ENCODE measurements at regions not wholly inside any gene's neighbourhood (a gene's known extent, or its start where the extent isn't known, plus 50 kb on each side); places are given as distances from the start of the nearest gene placed in this dataset.

DNA sequence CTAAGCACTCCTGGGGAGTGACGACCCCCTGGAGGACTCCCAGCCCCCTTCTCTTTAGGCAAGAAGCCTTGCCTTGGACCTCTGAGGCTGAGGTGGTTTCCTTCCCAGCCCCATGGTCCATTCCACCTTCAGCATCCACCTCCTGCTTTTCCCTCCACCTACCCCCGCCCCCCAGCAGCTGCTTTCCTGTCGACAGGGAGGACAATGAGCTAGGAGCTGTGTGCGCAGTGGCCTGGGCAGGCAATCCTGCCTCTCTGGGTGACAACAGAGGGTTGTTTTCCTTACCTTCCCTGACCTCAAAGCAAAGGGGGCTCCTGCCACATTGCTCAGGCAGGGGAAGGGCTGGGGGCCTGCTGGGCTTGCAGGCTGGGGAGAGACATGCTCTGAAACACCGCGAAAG is 123.5 kb downstream of the BCOR start:
- WGBS (ENCODE audit: extremely low coverage, insufficient read length, low lambda C conversion rate): no CpG with 5 or more reads among the region's 6 CpGs
- Histone ChIP-seq H3K18ac (ENCODE audit: insufficient read length, low read depth, low read length) (no peak overlapping the region), H4K5ac (ENCODE audit: insufficient read length, low read depth, low read length) (no peak overlapping the region), H2AFZ (ENCODE audit: low read length) (no peak overlapping the region), H4K91ac (ENCODE audit: insufficient read length, low read depth, low read length) (no peak overlapping the region), H3T11ph (ENCODE audit: low read length) (no peak overlapping the region), H4K20me1 (ENCODE audit: control insufficient read depth, insufficient read depth, insufficient read length) (no peaks in the 10 kb centered on the region), H3K23ac (ENCODE audit: insufficient read length, low read depth, low read length) (no peak overlapping the region), H2BK15ac (ENCODE audit: low read depth, low read length) (no peak overlapping the region), H3K4ac (ENCODE audit: low read depth, low read length) (no peak overlapping the region), H2BK5ac (ENCODE audit: insufficient read length, low read length) (no peak overlapping the region), H4K8ac (replicated peaks; ENCODE audit: insufficient read length, low read depth, low read length) (no peak overlapping the region), H3K4me1 (ENCODE audit: insufficient read depth, low read length) (peaks cover 12% of the 10 kb centered on the region; the same call in 1 of the 2 replicates), H3K4me2 (ENCODE audit: insufficient read depth, insufficient read length, low read length) (no peak overlapping the region), H3K9me3 (ENCODE audit: control insufficient read depth, low read depth, low read length) (no peaks in the 10 kb centered on the region), H2BK120ac (ENCODE audit: low read depth, low read length, poor library complexity, severe bottlenecking) (no peak overlapping the region), H3K9ac (ENCODE audit: extremely low read depth, insufficient read length, low read length) (no peak overlapping the region), H2AK5ac (ENCODE audit: insufficient read length, low read length) (no peak overlapping the region), H3K56ac (ENCODE audit: insufficient read length, low read depth, low read length) (no peak overlapping the region), H3K27ac (ENCODE audit: insufficient read length, low read depth, low read length) (no peak overlapping the region), H3K14ac (ENCODE audit: insufficient read depth, low read length) (peak overlapping the region; percentile 35; the same call in 1 of the 2 replicates), H2BK20ac (ENCODE audit: low read depth, low read length, poor library complexity, severe bottlenecking) (no peak overlapping the region), H2BK12ac (ENCODE audit: insufficient read length, low read depth, low read length) (no peak overlapping the region), H3K27me3 (ENCODE audit: insufficient read depth, low read length) (no peaks in the 10 kb centered on the region), H3K23me2 (ENCODE audit: insufficient read length, low read depth, low read length, poor library complexity, severe bottlenecking) (no peaks in the 10 kb centered on the region), H3K79me1 (ENCODE audit: insufficient read depth, low read depth, low read length, poor library complexity, severe bottlenecking) (no peaks in the 10 kb centered on the region), H3K79me2 (ENCODE audit: insufficient read depth, low read length) (no peaks in the 10 kb centered on the region)
- no peak overlapping the region for H3K4me3 Mint-ChIP-seq
- H3K27ac Mint-ChIP-seq: no peak overlapping the region
- H3K27me3 Mint-ChIP-seq (ENCODE audit: low read depth): peaks cover 18% of the 10 kb centered on the region
- TF ChIP-seq, protein P1, sequence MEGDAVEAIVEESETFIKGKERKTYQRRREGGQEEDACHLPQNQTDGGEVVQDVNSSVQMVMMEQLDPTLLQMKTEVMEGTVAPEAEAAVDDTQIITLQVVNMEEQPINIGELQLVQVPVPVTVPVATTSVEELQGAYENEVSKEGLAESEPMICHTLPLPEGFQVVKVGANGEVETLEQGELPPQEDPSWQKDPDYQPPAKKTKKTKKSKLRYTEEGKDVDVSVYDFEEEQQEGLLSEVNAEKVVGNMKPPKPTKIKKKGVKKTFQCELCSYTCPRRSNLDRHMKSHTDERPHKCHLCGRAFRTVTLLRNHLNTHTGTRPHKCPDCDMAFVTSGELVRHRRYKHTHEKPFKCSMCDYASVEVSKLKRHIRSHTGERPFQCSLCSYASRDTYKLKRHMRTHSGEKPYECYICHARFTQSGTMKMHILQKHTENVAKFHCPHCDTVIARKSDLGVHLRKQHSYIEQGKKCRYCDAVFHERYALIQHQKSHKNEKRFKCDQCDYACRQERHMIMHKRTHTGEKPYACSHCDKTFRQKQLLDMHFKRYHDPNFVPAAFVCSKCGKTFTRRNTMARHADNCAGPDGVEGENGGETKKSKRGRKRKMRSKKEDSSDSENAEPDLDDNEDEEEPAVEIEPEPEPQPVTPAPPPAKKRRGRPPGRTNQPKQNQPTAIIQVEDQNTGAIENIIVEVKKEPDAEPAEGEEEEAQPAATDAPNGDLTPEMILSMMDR (conservative IDR thresholded peaks at IDR 0.05): no peak
- H3K36me3 Mint-ChIP-seq (ENCODE audit: insufficient read depth in 1 of 3, low read depth in 3 of 3): peaks cover 14 to 18% (median 14%) of the 10 kb centered on the region in 3 experiments
- peaks cover 21 to 28% of the 10 kb centered on the region in 2 experiments for H3K4me1 Mint-ChIP-seq
- peak; percentile 49 for DNase-seq
- H3K9me3 Mint-ChIP-seq: peaks cover 60 to 62% of the 10 kb centered on the region in 2 experiments

Data from H9 (cell line).